ENCODE measurements at regions not wholly inside any gene's neighbourhood (a gene's known extent, or its start where the extent isn't known, plus 50 kb on each side); places are given as distances from the start of the nearest gene placed in this dataset.

GRCh38 chr6:84862843-84863242 lies 98.4 kb upstream of the TBX18 start:
- Histone ChIP-seq H3K79me2 (ENCODE audit: low read length) (no peaks in the 10 kb centered on the region), H3K27me3 (replicated peaks; ENCODE audit: insufficient read depth, low read length) (no peaks in the 10 kb centered on the region), H4K20me1 (ENCODE audit: insufficient read depth, low read length) (no peaks in the 10 kb centered on the region), H3K9me2 (replicated peaks; ENCODE audit: insufficient read depth, low read length) (no peaks in the 10 kb centered on the region), H3K9ac (ENCODE audit: low read length) (no peak overlapping the region), H3K27ac (ENCODE audit: low read length) (no peak overlapping the region), H3K4me3 (ENCODE audit: low read length) (no peak overlapping the region), H3K4me1 (ENCODE audit: low read length) (no peaks in the 10 kb centered on the region), H2AFZ (ENCODE audit: low read length) (no peak overlapping the region), H3K36me3 (replicated peaks; ENCODE audit: insufficient read depth, low read length) (no peaks in the 10 kb centered on the region), H3K4me2 (ENCODE audit: low read depth, low read length) (no peak overlapping the region), H3K9me3 (replicated peaks; ENCODE audit: insufficient read depth, low read length) (no peaks in the 10 kb centered on the region), H3F3A (ENCODE audit: insufficient read depth, low read length) (no peaks in the 10 kb centered on the region)
- TF ChIP-seq, protein P1, sequence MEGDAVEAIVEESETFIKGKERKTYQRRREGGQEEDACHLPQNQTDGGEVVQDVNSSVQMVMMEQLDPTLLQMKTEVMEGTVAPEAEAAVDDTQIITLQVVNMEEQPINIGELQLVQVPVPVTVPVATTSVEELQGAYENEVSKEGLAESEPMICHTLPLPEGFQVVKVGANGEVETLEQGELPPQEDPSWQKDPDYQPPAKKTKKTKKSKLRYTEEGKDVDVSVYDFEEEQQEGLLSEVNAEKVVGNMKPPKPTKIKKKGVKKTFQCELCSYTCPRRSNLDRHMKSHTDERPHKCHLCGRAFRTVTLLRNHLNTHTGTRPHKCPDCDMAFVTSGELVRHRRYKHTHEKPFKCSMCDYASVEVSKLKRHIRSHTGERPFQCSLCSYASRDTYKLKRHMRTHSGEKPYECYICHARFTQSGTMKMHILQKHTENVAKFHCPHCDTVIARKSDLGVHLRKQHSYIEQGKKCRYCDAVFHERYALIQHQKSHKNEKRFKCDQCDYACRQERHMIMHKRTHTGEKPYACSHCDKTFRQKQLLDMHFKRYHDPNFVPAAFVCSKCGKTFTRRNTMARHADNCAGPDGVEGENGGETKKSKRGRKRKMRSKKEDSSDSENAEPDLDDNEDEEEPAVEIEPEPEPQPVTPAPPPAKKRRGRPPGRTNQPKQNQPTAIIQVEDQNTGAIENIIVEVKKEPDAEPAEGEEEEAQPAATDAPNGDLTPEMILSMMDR (IDR thresholded peaks at IDR 0.05; ENCODE audit: low read length) = no peak
- no peak for TF ChIP-seq EZH2phosphoT487 (IDR thresholded peaks at IDR 0.05; ENCODE audit: low read length)
- no peak for TF ChIP-seq EZH2 (optimal IDR thresholded peaks at IDR 0.05; ENCODE audit: low read depth, low read length)
- DNase-seq = no peak

DNA sequence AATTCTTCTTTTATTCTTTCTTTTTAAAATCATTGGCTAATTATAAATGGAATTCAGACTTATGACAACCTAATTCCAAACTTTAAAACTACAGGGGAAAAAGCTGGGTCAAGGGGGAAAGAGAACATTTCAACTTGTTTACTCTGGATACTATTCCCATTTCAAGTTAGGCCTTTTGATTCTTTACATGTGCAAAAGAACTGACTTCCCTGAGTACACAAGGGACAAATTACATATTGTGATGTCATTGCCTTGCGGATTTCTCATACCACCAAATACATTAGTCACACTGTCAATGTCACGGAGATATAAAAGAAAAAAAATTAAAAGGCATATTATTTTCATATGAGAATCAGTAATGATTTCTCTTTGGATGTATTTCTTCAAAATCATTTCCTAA lies 96.5 kb upstream of the TBX18 start:
- no peak overlapping the region for H3K27ac ChIP-seq (ENCODE audit: low read length)
- no peaks in the 10 kb centered on the region for H3K36me3 ChIP-seq (replicated peaks; ENCODE audit: insufficient read depth, low read length)
- H3F3A ChIP-seq (ENCODE audit: insufficient read depth, low read length) = no peaks in the 10 kb centered on the region
- H3K4me2 ChIP-seq (ENCODE audit: low read depth, low read length) = no peak overlapping the region
- H3K27me3 ChIP-seq (replicated peaks; ENCODE audit: insufficient read depth, low read length) = no peaks in the 10 kb centered on the region
- no peak overlapping the region for H3K4me3 ChIP-seq (ENCODE audit: low read length)
- H3K4me1 ChIP-seq (ENCODE audit: low read length) = no peaks in the 10 kb centered on the region
- no peak overlapping the region for H3K9ac ChIP-seq (ENCODE audit: low read length)
- no peak for DNase-seq
- H2AFZ ChIP-seq (ENCODE audit: low read length) = no peak overlapping the region
- TF ChIP-seq EZH2phosphoT487 (IDR thresholded peaks at IDR 0.05; ENCODE audit: low read length) (no peak), EZH2 (optimal IDR thresholded peaks at IDR 0.05; ENCODE audit: low read depth, low read length) (no peak)
- TF ChIP-seq, protein P1 (IDR thresholded peaks at IDR 0.05; ENCODE audit: low read length) = no peak
- no peaks in the 10 kb centered on the region for H3K9me3 ChIP-seq (replicated peaks; ENCODE audit: insufficient read depth, low read length)
- no peaks in the 10 kb centered on the region for H4K20me1 ChIP-seq (ENCODE audit: insufficient read depth, low read length)
- H3K9me2 ChIP-seq (replicated peaks; ENCODE audit: insufficient read depth, low read length) = no peaks in the 10 kb centered on the region
- H3K79me2 ChIP-seq (ENCODE audit: low read length) = no peaks in the 10 kb centered on the region

GRCh38 chr6:84860509-84860908 lies 96.1 kb upstream of the TBX18 start:
- no peak overlapping the region for H2AFZ ChIP-seq (ENCODE audit: low read length)
- H3F3A ChIP-seq (ENCODE audit: insufficient read depth, low read length) = no peaks in the 10 kb centered on the region
- H3K9ac ChIP-seq (ENCODE audit: low read length) = no peak overlapping the region
- no peak overlapping the region for H3K27ac ChIP-seq (ENCODE audit: low read length)
- H3K79me2 ChIP-seq (ENCODE audit: low read length) = no peaks in the 10 kb centered on the region
- no peaks in the 10 kb centered on the region for H3K9me2 ChIP-seq (replicated peaks; ENCODE audit: insufficient read depth, low read length)
- H3K4me1 ChIP-seq (ENCODE audit: low read length) = no peaks in the 10 kb centered on the region
- H3K36me3 ChIP-seq (replicated peaks; ENCODE audit: insufficient read depth, low read length) = no peaks in the 10 kb centered on the region
- H4K20me1 ChIP-seq (ENCODE audit: insufficient read depth, low read length) = no peaks in the 10 kb centered on the region
- H3K4me2 ChIP-seq (ENCODE audit: low read depth, low read length) = no peak overlapping the region
- no peaks in the 10 kb centered on the region for H3K27me3 ChIP-seq (replicated peaks; ENCODE audit: insufficient read depth, low read length)
- H3K9me3 ChIP-seq (replicated peaks; ENCODE audit: insufficient read depth, low read length) = no peaks in the 10 kb centered on the region
- no peak for DNase-seq
- H3K4me3 ChIP-seq (ENCODE audit: low read length) = no peak overlapping the region
- TF ChIP-seq EZH2 (optimal IDR thresholded peaks at IDR 0.05; ENCODE audit: low read depth, low read length) = no peak
- TF ChIP-seq, protein P1 (IDR thresholded peaks at IDR 0.05; ENCODE audit: low read length) = no peak
- no peak for TF ChIP-seq EZH2phosphoT487 (IDR thresholded peaks at IDR 0.05; ENCODE audit: low read length)
